K562 (cell line): ENCODE measurements at regions not wholly inside any gene's neighbourhood (a gene's known extent, or its start where the extent isn't known, plus 50 kb on each side); places are given as distances from the start of the nearest gene placed in this dataset.

ENCODE experiments used
- PCBP2 ChIP-seq: fragments of 200-400 bp; formaldehyde crosslinking; IDR thresholded peaks from 2 replicates; pipeline ENCODE4 v1.6.1; 2018; ENCODE audit warnings: low read length, low read depth, mild to moderate bottlenecking, moderate library complexity; ENCODE audit not compliant: poor library complexity, severe bottlenecking
- SFPQ ChIP-seq: fragments of 200-400 bp; formaldehyde crosslinking; IDR thresholded peaks from 2 replicates; pipeline ENCODE4 v1.6.1; 2017; ENCODE audit warnings: mild to moderate bottlenecking, low read depth, low read length, moderate library complexity

GRCh38 chr7:96621932-96622331, 87.7 kb downstream of the SEM1 start:
- no peak for TF ChIP-seq PCBP2
- no peak for TF ChIP-seq SFPQ
